Muscle of leg (tissue), 3 donors: ENCODE measurements at regions not wholly inside any gene's neighbourhood (a gene's known extent, or its start where the extent isn't known, plus 50 kb on each side); places are given as distances from the start of the nearest gene placed in this dataset.
"Not testable (repeated sequence)": the region's sequence is repeated elsewhere in the genome, so short reads cannot be mapped to it uniquely, and the experiment has no call there.

Source experiments
- DNase-seq: peaks from one replicate; pipeline ENCODE4 v3.0.0; 2013
- H3K27ac ChIP-seq: one replicate; pipeline ENCODE4 v1.5.1; 2013; ENCODE audit warnings: mild to moderate bottlenecking, low read length, control low read depth
- H3K27me3 ChIP-seq: one replicate; pipeline ENCODE4 v1.6.1; 2013; ENCODE audit warnings: low read length; ENCODE audit not compliant: control insufficient read depth, insufficient read depth
- H3K36me3 ChIP-seq: one replicate; pipeline ENCODE4 v1.6.1; 2013; ENCODE audit warnings: low read length; ENCODE audit not compliant: control insufficient read depth, insufficient read depth
- H3K4me1 ChIP-seq: one replicate; pipeline ENCODE4 v1.6.1; 2013; ENCODE audit warnings: low read length; ENCODE audit not compliant: control insufficient read depth, insufficient read depth
- H3K4me3 ChIP-seq: one replicate; pipeline ENCODE4 v1.5.1; 2013; ENCODE audit warnings: low read length, control low read depth
- H3K9me3 ChIP-seq: replicated peaks from 2 replicates; pipeline ENCODE4 v1.6.1; 2013; ENCODE audit warnings: low read depth, low read length; ENCODE audit not compliant: control insufficient read depth
- WGBS: methylation state at CpG from one replicate; pipeline ENCODE4 v1.1.5; 2013; ENCODE audit warnings: missing lambda C conversion rate; ENCODE audit not compliant: insufficient coverage; 5-methylcytosine and 5-hydroxymethylcytosine counted together

DNA sequence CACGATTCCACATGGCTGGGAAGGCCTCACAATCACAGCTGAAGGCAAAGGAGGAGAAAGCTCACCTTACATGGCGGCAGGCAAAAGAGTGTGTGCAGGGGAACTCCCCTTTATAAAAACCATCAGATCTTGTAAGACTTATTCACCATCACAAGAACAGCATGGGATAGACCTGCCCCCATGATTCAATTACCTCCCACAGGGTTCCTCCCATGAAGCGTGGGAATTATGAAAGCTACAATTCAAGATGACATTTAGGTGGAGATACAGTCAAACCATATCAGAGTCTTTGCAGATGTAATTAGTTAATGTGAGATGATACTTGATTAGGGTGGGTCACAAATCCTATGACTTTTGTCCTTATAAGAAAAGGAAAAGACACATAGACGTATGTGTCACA lies 688.9 kb downstream of the GBE1 start:
- WGBS: 71% methylated on average over 1 of the region's 4 CpGs
- H3K9me3 ChIP-seq: peaks cover 4% of the 10 kb centered on the region

DNA sequence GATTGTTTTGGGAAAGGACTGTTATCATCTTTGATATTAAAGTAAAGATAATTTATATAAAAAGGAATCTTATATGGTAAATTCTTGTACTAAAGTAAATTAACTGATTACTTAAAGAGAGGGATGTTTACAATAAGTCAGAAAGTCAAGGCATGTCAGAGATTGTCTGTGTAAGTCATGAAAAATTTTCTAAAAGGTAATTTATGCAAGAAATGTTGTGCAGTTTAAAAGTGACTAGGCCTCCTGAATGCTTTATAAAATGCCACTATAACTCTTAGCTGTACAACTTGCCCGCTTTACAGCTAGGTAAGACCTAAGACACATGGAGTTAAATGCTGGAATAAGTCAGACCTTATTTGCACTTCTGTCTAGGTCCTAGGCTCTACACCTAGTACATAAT lies 692.9 kb downstream of the GBE1 start:
- Histone ChIP-seq H3K27ac (no peak overlapping the region), H3K27me3 (no peaks in the 10 kb centered on the region), H3K4me3 (no peak overlapping the region), H3K4me1 (no peaks in the 10 kb centered on the region), H3K9me3 (peaks cover 10% of the 10 kb centered on the region), H3K36me3 (no peaks in the 10 kb centered on the region)
- no CpG with 5 or more reads among the region's 1 CpG for WGBS
- DNase-seq: no peak

More for the DNA sequence above, 688.9 kb downstream of the GBE1 start:
- Histone ChIP-seq H3K4me1 (no peaks in the 10 kb centered on the region), H3K36me3 (no peaks in the 10 kb centered on the region), H3K27ac (no peak overlapping the region), H3K27me3 (no peaks in the 10 kb centered on the region), H3K4me3 (no peak overlapping the region)
- DNase-seq: no peak

DNA sequence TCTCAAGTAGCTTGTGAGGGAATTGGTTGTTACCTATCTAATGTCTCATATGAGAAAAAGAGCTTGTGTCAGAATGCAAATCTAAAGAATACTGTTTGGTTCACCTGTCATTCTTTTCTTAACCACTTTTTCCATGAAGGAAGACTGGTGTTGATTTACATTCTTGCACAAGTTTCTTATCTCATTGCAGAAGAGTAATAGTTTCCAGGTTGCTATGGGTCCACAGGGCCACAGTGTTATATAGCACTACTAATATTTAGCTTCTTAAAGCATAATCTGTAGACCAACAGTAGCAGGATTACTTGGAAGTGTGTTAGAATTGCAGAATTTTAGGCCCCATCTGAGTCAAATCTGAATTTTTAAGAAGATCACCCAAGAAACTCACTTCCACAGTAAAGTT lies 697.5 kb downstream of the GBE1 start:
- Histone ChIP-seq H3K36me3 (no peaks in the 10 kb centered on the region), H3K4me1 (no peaks in the 10 kb centered on the region), H3K27ac (no peak overlapping the region), H3K4me3 (no peak overlapping the region), H3K9me3 (peaks cover 8% of the 10 kb centered on the region), H3K27me3 (no peaks in the 10 kb centered on the region)
- DNase-seq: no peak

DNA sequence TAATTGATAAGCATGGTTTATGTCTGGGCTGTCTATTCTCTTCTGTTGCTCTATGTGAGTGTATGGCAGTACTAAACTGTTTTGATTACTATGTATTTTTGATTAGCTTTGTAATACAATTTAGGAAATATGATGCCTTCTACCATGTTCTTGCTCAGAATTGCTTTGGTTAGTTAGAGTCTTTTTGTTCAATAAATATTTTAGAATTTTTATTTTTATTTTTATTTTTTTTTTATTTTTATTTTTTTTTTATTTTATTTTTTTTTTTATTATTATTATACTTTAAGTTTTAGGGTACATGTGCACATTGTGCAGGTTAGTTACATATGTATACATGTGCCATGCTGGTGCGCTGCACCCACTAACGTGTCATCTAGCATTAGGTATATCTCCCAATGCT lies 710.3 kb downstream of the GBE1 start:
- H3K27me3 ChIP-seq, H3K4me1 ChIP-seq, H3K9me3 ChIP-seq, H3K4me3 ChIP-seq, H3K27ac ChIP-seq, H3K36me3 ChIP-seq, DNase-seq: not testable (repeated sequence)
- no CpG with 5 or more reads among the region's 2 CpGs for WGBS

- Histone ChIP-seq H3K27me3 (no peaks in the 10 kb centered on the region), H3K9me3 (no peaks in the 10 kb centered on the region), H3K4me1 (no peaks in the 10 kb centered on the region), H3K27ac (no peak overlapping the region), H3K4me3 (no peak overlapping the region), H3K36me3 (no peaks in the 10 kb centered on the region)
- no CpG with 5 or more reads among the region's 3 CpGs for WGBS
- no peak for DNase-seq
These were observed 713.3 kb downstream of the GBE1 start for GRCh38 chr3:81048058-81048665.

GRCh38 chr3:81045976-81046375 lies 715.5 kb downstream of the GBE1 start:
- no peak overlapping the region for H3K27ac ChIP-seq
- no peaks in the 10 kb centered on the region for H3K36me3 ChIP-seq
- H3K9me3 ChIP-seq: no peaks in the 10 kb centered on the region
- no CpG with 5 or more reads among the region's 1 CpG for WGBS
- H3K4me1 ChIP-seq: no peaks in the 10 kb centered on the region
- no peak overlapping the region for H3K4me3 ChIP-seq
- no peaks in the 10 kb centered on the region for H3K27me3 ChIP-seq
- no peak for DNase-seq

DNA sequence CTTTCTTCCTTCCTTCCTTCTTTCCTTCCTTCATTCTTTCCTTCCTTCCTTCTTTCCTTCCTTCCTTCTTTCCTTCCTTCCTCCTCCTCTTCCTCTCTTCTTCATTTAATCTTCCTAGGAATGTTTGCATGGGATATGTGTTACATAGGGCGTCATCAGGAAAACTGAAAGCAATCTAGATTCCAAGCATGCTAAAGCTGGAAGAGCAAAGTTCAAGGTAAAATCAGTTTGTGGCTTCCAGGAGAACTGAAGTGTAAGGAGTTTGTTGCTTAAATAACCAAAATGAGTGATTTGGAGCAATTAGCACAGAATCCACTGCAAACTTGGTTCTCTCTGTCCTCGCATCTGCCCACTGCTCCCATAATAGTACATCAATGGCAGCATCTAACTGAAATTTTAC lies 716.2 kb downstream of the GBE1 start:
- no peaks in the 10 kb centered on the region for H3K36me3 ChIP-seq
- WGBS: no CpG with 5 or more reads among the region's 2 CpGs
- no peak overlapping the region for H3K4me3 ChIP-seq
- no peaks in the 10 kb centered on the region for H3K9me3 ChIP-seq
- no peak overlapping the region for H3K27ac ChIP-seq
- no peak for DNase-seq
- H3K4me1 ChIP-seq: no peaks in the 10 kb centered on the region
- no peaks in the 10 kb centered on the region for H3K27me3 ChIP-seq

DNA sequence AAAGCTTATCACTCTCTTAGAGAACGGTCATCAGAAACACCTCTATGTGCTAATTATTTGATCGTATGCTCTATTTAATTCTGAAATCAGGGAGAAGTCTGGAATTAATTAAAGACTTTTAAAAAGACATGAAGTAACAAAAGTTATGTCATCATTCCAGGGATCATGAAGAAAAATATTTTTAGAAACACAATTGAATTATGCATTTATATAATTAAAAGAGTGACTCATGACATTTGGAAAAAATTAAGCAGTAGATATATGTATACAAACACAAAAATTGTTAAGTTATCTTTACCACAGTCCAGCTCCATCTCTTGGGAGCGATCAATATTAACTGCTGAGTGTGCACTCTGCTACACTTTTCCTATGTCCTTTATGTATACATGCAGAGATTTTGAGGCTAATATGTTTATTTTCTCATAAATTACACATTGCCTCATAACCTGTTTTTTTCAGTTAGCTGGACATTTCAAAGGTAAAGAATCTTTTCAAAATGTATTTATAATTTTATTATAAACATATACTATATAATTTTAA lies 717.7 kb downstream of the GBE1 start:
- WGBS: no CpG with 5 or more reads among the region's 3 CpGs
- no peak overlapping the region for H3K27ac ChIP-seq

GRCh38 chr3:81043009-81043408 lies 718.4 kb downstream of the GBE1 start:
- DNase-seq: no peak
- Histone ChIP-seq H3K27me3 (no peaks in the 10 kb centered on the region), H3K4me1 (no peaks in the 10 kb centered on the region), H3K9me3 (no peaks in the 10 kb centered on the region), H3K27ac (no peak overlapping the region), H3K4me3 (no peak overlapping the region), H3K36me3 (no peaks in the 10 kb centered on the region)
- no CpG with 5 or more reads among the region's 2 CpGs for WGBS

More for the DNA sequence above, 717.7 kb downstream of the GBE1 start:
- no peak for DNase-seq
- Histone ChIP-seq H3K4me3 (no peak overlapping the region), H3K9me3 (no peaks in the 10 kb centered on the region), H3K4me1 (no peaks in the 10 kb centered on the region), H3K36me3 (no peaks in the 10 kb centered on the region), H3K27me3 (no peaks in the 10 kb centered on the region)

DNA sequence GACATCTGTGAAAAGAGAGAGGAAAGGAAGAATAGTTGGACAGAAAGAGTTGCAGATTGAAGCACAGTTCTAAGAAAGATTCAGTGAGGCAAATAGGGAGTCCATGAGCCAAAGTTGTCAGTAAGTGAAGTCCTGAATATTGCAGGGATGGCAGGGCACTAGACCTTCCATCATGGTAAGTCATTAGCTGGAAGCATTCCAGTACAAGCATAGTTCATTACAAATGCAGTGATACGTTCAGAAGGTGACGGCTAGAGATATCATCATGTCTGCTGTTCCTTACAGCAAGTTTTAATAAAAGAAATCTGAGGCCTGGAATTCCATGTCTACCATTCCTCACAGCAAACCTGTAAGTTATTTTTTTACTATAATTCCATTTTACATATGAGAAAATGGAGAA lies 720.1 kb downstream of the GBE1 start:
- Histone ChIP-seq H3K27ac (no peak overlapping the region), H3K4me1 (no peaks in the 10 kb centered on the region), H3K36me3 (no peaks in the 10 kb centered on the region), H3K27me3 (no peaks in the 10 kb centered on the region), H3K4me3 (no peak overlapping the region), H3K9me3 (no peaks in the 10 kb centered on the region)
- WGBS: no CpG with 5 or more reads among the region's 2 CpGs
- no peak for DNase-seq

GRCh38 chr3:81040107-81040506 lies 721.3 kb downstream of the GBE1 start:
- H3K4me1 ChIP-seq: no peaks in the 10 kb centered on the region
- no peaks in the 10 kb centered on the region for H3K27me3 ChIP-seq
- no peak overlapping the region for H3K4me3 ChIP-seq
- DNase-seq: no peak
- H3K9me3 ChIP-seq: no peaks in the 10 kb centered on the region
- WGBS: no CpG with 5 or more reads among the region's 2 CpGs
- H3K36me3 ChIP-seq: no peaks in the 10 kb centered on the region
- H3K27ac ChIP-seq: no peak overlapping the region
